IPS-18c (cell line): ENCODE measurements at regions not wholly inside any gene's neighbourhood (a gene's known extent, or its start where the extent isn't known, plus 50 kb on each side); places are given as distances from the start of the nearest gene placed in this dataset.

Source experiments
- H3K4me3 ChIP-seq: 2 replicates; pipeline ENCODE4 v1.7.0; 2013; ENCODE audit warnings: low read depth, mild to moderate bottlenecking, low read length, moderate library complexity; ENCODE audit not compliant: insufficient read depth
- H3K9me3 ChIP-seq: one replicate; pipeline ENCODE4 v1.6.1; 2013; ENCODE audit warnings: mild to moderate bottlenecking, low read length, moderate library complexity; ENCODE audit not compliant: control insufficient read depth, insufficient read depth

DNA sequence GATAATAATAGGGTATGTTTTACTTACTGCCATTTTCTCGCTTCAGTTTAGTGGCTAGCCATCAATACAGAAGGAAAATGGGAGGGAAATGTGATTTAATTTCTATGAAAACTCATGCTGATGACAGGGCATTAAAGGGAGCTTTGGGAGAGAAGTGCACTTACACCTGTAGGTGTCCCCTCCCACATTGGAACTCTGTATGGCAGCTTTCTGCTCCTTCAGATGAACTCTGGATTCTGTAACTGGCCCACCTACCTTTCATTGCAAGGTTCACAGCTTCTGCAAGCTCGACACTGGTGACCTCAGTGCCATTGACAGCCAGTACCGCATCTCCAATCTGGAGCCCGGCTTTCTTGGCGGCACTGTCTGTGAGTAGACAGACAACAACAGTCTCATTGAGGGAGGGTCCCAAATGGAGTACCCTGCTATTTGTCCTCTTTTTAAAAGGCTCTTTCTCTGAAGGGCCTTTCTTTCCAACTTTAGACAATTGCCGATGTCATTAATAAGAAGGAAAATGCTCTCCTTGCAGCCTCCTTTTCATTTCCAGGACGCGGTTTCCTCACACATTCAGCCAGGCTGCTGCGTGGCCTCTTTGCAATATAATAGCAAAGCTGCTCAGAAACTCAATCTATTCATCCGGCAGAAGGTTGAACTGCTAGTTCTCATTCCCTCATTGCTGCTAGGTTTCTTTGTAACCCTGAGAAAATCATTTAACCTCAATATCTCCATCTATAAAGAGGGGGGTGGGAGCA, 63.6 kb downstream of the NUDT12 start:
- peak overlapping the region; percentile 5; the same call in 1 of the 2 replicates for H3K4me3 ChIP-seq

DNA sequence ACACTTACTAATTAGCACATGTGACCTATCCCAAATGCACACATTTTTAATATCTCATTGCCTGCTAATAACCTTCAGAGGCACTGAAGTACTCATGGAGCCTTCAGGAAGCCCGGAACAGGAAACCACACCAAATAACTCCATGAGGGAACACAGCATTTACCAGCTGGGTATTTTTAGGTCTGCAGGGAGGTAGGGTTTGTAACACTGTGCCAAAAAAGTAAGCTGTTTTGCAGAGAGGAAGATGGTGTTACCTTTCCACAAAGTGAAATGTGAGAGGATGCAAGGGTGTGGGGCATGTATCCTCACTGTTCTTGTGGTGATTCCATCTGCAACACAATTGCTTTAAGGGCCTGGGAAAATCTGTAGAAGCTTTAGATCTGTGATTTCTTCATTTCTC, 64.4 kb downstream of the NUDT12 start:
- Histone ChIP-seq H3K9me3 (no peaks in the 10 kb centered on the region), H3K4me3 (no peak overlapping the region)

More for the DNA sequence above, 63.6 kb downstream of the NUDT12 start:
- H3K9me3 ChIP-seq = no peaks in the 10 kb centered on the region

DNA sequence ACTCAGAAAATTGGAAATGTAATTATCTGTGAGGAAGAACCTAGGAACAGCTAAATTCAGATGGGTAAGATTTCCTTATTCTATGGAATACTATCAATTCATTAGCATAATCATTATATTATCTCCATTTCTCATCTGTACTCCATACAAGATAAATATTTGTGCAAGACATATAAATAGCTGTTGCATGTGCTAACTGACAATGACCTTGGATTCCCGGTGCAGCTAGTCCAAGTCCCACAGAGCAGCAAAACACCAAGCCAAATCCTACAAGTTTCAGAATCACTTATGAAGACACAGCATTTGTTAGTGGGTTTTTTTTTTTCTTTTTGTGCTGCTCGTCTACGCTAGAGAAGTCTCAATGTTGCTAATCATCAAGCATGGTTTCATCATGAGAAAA, 64.8 kb downstream of the NUDT12 start:
- Histone ChIP-seq H3K9me3 (no peaks in the 10 kb centered on the region), H3K4me3 (no peak overlapping the region)

DNA sequence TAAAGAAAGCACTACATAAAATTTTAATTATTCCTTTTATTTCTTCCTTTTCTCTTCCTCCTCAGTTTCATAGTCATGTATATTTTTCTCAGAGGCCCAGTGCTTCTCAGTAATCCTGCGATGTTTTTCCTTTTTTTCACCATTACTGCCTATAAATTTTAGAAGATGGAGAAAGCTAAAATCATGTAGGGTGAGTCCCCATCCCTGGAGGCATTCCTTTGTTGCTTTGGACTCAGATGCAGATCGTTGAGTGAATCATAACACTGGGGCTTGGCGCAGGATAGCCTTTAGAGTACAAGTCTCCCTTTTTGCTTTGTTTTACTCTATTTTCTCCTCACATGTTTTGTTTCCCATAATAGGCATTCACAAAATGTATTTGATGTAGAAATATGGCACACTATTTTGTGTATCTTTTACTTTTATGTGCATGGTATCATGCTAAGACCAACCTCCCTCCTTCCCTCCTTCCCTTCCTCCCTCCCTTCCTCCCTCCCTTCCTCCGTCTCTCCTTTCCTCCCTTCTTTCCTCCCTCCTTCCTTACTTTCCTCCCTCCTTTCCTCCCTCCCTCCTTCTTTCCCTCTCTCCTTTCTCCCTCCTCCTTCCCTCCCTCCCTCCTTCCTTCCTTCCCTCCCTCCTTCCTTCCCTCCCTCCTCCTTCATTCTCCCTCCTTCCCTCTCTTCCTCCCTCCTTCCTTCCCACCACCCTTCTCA, 72.4 kb downstream of the NUDT12 start:
- Histone ChIP-seq H3K4me3 (no peak overlapping the region), H3K9me3 (no peaks in the 10 kb centered on the region)

DNA sequence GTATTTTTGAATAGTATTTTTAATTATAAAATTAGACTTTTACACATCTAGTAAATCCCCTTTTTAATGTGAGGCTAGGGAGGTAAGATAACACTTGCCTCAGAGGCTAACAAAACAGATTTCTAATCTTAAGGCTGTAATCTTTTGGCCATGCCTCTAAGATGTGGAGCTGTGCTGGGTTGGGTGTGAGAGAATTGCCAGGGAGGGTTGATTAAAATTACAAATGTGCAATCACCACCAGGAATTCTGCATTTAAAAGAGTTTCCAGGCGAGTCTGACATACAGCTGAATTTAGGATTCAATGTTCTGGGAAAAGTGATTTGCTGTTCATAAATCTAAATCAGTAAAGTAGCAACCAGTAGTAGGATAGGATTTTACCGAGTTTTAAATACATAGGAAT, 73.3 kb downstream of the NUDT12 start:
- Histone ChIP-seq H3K4me3 (no peak overlapping the region), H3K9me3 (no peaks in the 10 kb centered on the region)

DNA sequence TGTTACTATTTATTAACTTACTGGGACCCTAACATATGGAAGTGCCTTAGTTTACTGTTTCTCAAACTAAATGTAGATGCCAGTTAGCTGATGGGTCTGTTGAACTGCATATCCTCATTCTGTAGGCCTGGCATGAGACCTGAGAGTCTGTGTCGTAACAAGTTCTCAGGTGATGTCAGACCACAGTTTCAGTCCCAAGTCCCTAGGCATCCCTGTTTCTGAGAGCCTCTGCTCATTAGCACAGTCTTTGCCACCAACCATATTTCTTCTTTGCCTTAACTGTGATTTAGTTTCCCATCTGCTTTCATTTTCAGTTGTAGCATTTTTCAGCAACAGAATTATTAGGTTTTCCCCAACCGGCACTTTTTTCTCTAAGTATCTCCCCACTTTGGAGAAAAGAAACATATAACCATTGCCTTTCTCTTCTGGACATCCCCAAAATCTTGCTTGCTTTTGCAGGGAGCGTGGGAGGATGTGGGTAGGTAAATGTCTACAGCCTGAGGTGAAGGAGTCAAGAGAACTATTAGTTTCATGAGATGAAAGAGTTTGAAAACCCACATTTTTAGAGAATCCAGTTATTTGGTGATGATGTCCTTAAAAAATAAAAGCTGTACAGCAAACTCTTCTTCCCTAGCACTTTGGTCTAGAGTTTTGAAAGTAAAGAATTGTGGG, 74.6 kb downstream of the NUDT12 start:
- no peak overlapping the region for H3K4me3 ChIP-seq

DNA sequence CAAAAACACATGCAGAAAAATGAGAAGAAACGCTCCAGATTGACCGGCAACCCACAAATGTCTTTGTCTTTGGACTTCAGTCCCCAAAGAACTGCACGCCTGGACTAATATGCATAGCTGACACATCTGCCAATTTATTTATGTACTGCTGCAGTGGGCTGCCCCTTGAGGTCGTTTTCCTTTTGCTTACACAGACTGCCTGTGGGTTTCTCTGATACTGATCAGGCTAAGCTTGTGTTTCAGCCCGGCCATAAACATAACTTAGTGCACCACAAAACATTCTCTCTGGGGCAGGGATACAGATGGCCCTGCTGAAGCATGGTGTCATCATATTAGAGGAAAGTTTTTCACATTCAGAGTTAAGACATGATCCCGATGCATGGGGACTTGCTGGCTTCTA, 75.4 kb downstream of the NUDT12 start:
- Histone ChIP-seq H3K9me3 (no peaks in the 10 kb centered on the region), H3K4me3 (no peak overlapping the region)

More for the DNA sequence above, 74.6 kb downstream of the NUDT12 start:
- no peaks in the 10 kb centered on the region for H3K9me3 ChIP-seq

DNA sequence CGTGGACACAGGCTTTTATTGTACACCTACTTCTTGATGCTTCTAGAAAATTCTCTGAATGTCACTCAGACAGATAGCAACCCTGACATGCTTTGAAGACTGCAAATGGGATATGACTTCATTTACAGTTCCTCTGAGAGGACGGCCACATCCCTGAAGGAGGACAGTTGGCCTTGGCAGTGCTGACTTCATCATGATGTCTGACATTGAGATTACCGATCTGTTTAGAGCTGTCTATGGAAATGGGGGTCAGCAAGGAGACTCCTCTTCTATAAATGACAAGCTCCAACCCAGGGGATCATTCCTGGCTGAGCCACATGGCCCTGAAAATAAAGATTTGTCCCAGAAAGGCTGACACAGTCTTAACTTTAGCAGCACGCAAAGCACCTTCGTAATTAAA, 75.8 kb downstream of the NUDT12 start:
- H3K9me3 ChIP-seq = no peaks in the 10 kb centered on the region

DNA sequence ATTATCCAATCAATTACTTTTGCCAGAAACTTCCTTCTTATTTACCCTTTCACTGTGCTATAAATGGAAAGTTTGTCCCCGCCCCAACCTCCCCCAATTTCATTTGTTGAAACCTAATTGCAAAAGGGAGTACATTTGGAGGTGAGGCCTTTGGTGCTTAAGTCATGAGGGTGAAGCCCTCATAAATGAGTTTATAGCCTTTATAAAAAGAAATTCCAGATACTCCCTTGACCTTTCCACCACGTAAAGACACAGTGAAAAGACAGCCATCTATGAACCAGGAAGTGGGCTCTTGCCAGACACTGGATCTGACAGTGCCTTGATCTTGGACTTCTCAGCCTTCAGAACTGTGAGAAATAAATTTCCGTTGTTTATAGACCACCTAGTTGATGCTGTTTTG, 82.3 kb downstream of the NUDT12 start:
- Histone ChIP-seq H3K9me3 (no peaks in the 10 kb centered on the region), H3K4me3 (no peak overlapping the region)

More for the DNA sequence above, 75.8 kb downstream of the NUDT12 start:
- H3K4me3 ChIP-seq = no peak overlapping the region

DNA sequence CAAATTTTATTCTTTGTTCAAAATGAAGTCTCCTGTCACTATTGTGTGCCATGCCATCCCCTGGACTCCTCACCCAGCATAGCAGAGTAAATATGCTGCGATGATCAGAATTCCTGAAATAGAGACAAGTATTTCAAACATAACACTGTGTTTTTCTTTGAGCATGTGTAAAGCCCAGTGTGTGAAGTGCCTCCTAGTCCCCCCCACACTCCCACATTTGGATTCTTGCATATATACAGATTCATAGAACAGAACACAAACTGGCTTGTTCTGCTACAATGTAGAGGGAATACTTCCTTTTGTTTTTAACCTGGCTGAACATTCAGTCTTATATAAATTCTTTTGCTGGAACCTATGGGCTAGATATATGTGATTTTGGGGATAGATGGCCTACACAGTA, 84.9 kb downstream of the NUDT12 start:
- Histone ChIP-seq H3K4me3 (no peak overlapping the region), H3K9me3 (no peaks in the 10 kb centered on the region)

DNA sequence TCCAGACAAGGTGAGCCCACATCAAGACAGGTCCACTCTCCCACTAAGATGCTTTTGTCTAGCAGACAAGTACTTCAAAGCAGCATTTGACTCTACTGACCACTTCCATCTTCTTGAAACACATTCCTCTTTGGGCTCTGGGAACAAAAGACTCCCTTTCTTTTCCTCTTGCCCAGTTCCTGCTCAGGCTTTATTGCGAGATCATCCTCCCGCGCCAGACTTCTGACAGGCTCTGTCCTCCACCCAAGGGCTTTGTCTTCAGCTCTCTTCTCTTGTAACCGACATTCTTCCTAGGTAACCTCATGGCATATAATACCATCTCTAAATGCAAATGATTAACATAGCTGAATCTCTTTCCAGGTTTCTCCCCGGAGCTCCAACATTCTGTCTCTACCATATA, 85.8 kb downstream of the NUDT12 start:
- no peak overlapping the region for H3K4me3 ChIP-seq
- no peaks in the 10 kb centered on the region for H3K9me3 ChIP-seq

DNA sequence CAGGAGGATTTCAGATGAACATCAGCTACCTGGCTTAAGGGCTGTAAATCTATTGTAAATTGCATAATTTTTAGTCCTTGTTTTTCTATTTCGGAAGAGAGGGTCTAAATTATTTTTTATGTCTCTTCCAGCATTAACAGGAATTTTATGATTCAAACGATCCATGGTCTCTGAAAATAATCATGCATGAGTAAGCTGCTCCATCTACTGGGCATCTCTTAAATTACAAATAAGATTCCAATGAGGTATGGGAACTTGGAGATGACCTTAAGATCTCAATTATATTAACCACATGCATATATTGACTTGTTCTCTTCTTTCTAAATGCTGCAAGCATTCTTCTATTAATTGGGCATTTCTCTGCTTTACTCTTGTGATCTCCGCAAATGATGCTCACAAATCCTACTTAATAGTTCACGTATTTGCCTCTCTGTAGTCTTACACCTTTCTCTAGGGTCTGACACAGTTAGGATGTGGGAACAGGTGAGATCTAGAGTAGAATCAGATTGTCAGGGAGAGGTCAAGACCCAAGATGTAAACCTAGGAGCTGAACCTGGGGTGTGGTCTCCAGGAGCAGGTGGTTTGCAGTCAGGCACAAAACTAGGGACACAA, 86.9 kb downstream of the NUDT12 start:
- Histone ChIP-seq H3K9me3 (no peaks in the 10 kb centered on the region), H3K4me3 (no peak overlapping the region)

DNA sequence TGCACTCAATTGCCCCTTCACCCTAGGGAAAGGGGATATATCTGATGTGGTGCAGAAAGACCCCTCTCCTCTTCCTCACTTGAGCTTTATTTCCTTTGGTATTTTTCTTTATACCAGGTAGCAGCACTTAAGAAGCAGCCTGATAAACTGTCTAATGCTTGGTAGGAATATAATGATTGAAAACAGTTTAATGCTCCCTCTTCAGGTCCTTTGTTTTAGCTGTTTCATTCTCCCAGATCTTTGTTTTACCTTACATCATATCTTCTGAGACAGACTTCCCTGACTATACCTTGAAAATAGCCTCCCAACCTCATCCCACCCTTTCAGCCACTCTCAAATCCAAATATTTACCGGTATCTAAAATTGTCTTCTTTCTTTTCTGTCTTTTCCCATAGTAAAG, 87.9 kb downstream of the NUDT12 start:
- Histone ChIP-seq H3K4me3 (no peak overlapping the region), H3K9me3 (no peaks in the 10 kb centered on the region)

DNA sequence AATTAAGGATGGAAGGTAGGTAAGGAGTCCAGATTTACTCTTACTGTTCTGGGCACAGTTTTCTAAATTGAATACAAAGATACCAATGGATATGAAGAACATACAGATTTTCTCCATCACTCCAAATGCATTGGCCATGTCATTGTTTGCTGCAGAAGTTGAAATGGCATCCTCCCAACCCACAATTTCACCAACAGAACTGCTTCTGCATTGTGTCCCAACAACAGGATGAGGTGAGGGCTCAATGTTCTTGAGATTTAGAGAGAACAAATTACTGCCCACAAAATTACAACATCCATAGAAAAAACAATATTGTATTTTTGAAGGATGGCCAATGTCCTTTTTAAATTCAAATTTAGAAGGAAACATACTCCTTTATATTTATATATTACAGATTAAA, 88.9 kb downstream of the NUDT12 start:
- Histone ChIP-seq H3K4me3 (no peak overlapping the region), H3K9me3 (no peaks in the 10 kb centered on the region)

DNA sequence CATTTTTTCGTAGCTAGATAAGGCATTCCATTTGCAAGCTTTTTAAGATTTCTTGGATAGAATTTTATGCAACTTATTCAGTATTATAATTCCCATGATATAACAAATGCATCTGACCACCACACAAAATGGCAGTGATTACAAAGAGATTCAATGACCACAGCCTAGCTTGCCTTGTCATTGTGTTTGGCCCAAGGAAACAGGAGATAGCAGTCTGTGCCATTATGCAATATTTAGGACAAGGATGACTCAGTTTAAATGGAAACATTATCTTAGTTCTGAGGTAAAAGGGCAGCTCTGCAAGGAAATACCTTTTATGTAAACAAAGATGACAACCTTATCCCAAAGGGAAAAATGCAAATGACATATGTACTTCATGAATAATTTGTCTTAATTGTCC, 89.8 kb downstream of the NUDT12 start:
- no peaks in the 10 kb centered on the region for H3K9me3 ChIP-seq
- no peak overlapping the region for H3K4me3 ChIP-seq

DNA sequence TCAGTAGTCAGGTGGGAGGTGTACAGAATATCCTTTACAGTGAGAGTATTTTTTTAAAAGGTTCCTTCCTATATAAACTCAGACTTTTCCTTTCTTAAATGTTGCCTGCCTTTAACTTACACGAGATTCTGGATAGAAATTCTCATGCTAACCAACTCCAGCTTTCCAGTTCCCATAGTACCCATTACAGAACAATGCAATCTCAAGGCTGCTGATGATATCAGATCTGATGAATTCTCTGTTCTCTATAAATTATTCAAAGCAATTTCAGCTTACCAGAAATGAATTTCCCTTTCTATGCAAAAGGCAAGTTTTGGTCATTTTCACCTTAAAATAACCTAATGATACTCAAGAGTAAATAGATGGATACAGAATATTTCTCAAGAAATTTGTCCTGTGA, 90.3 kb downstream of the NUDT12 start:
- Histone ChIP-seq H3K4me3 (no peak overlapping the region), H3K9me3 (no peaks in the 10 kb centered on the region)

DNA sequence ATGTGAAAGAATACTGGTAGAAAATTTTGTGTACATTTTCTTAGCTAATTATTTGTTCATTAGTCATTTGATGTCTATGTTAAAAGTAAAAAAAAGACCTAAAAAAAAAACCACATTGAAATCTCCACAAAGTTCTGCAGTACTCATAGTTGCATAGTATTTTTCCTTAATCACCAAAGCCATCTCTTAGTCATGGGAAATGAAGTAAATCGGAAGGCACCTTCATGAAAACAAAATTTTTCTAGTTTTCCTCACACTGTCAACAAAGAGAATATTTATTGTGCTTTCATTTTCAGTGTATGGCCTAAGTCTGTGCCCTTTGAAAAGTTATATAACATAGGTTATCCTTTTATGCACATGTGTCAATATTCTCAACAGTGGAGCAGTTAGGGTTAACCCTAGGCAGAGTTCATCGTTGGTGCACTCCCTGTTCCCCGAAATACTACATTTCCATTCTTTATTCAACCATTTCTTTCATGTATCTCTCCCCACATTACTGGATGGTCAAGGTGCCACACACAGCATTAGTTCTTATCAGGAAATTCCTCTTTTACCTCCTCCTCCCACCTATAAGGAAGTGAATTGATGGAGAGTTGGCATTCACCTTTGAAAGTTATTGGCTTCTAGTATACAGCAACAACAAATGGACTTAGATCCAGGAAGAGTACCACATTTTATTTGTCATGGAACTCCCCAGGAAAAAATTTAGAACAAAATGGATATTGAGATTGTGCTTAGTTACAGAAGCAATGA, 93.1 kb downstream of the NUDT12 start:
- Histone ChIP-seq H3K4me3 (no peak overlapping the region), H3K9me3 (no peaks in the 10 kb centered on the region)
